Trophoblast cell (in vitro differentiated cells and primary cell): ENCODE measurements at regions not wholly inside any gene's neighbourhood (a gene's known extent, or its start where the extent isn't known, plus 50 kb on each side); places are given as distances from the start of the nearest gene placed in this dataset.
A peak's percentile ranks its signal among the peaks of the same experiment; 100 is the strongest.

Experiments used
- DNase-seq, 2 donors: peaks; one replicate each; pipeline ENCODE4 v3.0.0-alpha.2; 2016
- H2AFZ ChIP-seq: 2 replicates; pipeline ENCODE4 v1.6.1; 2013; ENCODE audit warnings: low read length, moderate library complexity, mild to moderate bottlenecking; ENCODE audit not compliant: insufficient read depth, poor library complexity
- H2AK5ac ChIP-seq: 2 replicates; pipeline ENCODE4 v1.6.1; 2013; ENCODE audit warnings: mild to moderate bottlenecking, low read length
- H2BK120ac ChIP-seq: 2 replicates; pipeline ENCODE4 v1.6.1; 2013; ENCODE audit warnings: low read length, mild to moderate bottlenecking, moderate library complexity; ENCODE audit not compliant: insufficient read depth, poor library complexity
- H2BK12ac ChIP-seq: 2 replicates; pipeline ENCODE4 v1.6.1; 2013; ENCODE audit warnings: mild to moderate bottlenecking, low read length, moderate library complexity
- H2BK5ac ChIP-seq: 2 replicates; pipeline ENCODE4 v1.6.1; 2013; ENCODE audit warnings: low read length, low read depth, moderate library complexity, mild to moderate bottlenecking; ENCODE audit not compliant: poor library complexity
- H3K14ac ChIP-seq: 2 replicates; pipeline ENCODE4 v1.6.1; 2013; ENCODE audit warnings: mild to moderate bottlenecking, low read length
- H3K18ac ChIP-seq: 2 replicates; pipeline ENCODE4 v1.6.1; 2013; ENCODE audit warnings: mild to moderate bottlenecking, low read length
- H3K23ac ChIP-seq: 2 replicates; pipeline ENCODE4 v1.6.1; 2013; ENCODE audit warnings: low read length
- H3K27ac ChIP-seq: 2 replicates; pipeline ENCODE4 v1.5.1; 2013; ENCODE audit warnings: low read depth, mild to moderate bottlenecking, inconsistent platforms, low read length, moderate library complexity
- H3K27me3 ChIP-seq: 2 replicates; pipeline ENCODE4 v1.6.1; 2013; ENCODE audit warnings: inconsistent platforms, mild to moderate bottlenecking, low read length, moderate library complexity; ENCODE audit not compliant: insufficient read depth
- H3K36me3 ChIP-seq, 2 experiments: 1 replicate in 1 of 2; 2 replicates in 1 of 2; pipeline ENCODE4 v1.6.1; 2013; ENCODE audit warnings: low read length in 2 of 2, mild to moderate bottlenecking in 2 of 2, moderate library complexity in 1 of 2; ENCODE audit not compliant: insufficient read depth in 2 of 2, control insufficient read depth in 1 of 2
- H3K4ac ChIP-seq: 2 replicates; pipeline ENCODE4 v1.6.1; 2013; ENCODE audit warnings: low read depth, mild to moderate bottlenecking, low read length, moderate library complexity
- H3K4me1 ChIP-seq, 2 experiments: 1 replicate in 1 of 2; 2 replicates in 1 of 2; pipeline ENCODE4 v1.6.1; 2013; ENCODE audit warnings: low read length in 2 of 2, mild to moderate bottlenecking in 2 of 2, moderate library complexity in 1 of 2; ENCODE audit not compliant: insufficient read depth in 2 of 2, control insufficient read depth in 1 of 2
- H3K4me2 ChIP-seq: 2 replicates; pipeline ENCODE4 v1.6.1; 2013; ENCODE audit warnings: inconsistent platforms, mild to moderate bottlenecking, low read length, moderate library complexity
- H3K4me3 ChIP-seq: 2 replicates; pipeline ENCODE4 v1.5.1; 2013; ENCODE audit warnings: mild to moderate bottlenecking, low read depth, low read length, inconsistent platforms
- H3K79me1 ChIP-seq: one replicate; pipeline ENCODE4 v1.6.1; 2013; ENCODE audit warnings: low read length
- H3K79me2 ChIP-seq: 2 replicates; pipeline ENCODE4 v1.6.1; 2013; ENCODE audit warnings: low read length, mild to moderate bottlenecking; ENCODE audit not compliant: control insufficient read depth, insufficient read depth, poor library complexity
- H3K9ac ChIP-seq: 2 replicates; pipeline ENCODE4 v1.6.1; 2013; ENCODE audit warnings: mild to moderate bottlenecking, low read length
- H3K9me3 ChIP-seq: 2 replicates; pipeline ENCODE4 v1.6.1; 2013; ENCODE audit warnings: low read depth, mild to moderate bottlenecking, control low read depth, inconsistent platforms, low read length; ENCODE audit not compliant: insufficient read depth
- H4K12ac ChIP-seq: 2 replicates; pipeline ENCODE4 v1.6.1; 2013; ENCODE audit warnings: low read depth, mild to moderate bottlenecking, low read length, moderate library complexity
- H4K8ac ChIP-seq: 2 replicates; pipeline ENCODE4 v1.6.1; 2013; ENCODE audit warnings: low read depth, mild to moderate bottlenecking, low read length, moderate library complexity
- H4K91ac ChIP-seq: one replicate; pipeline ENCODE4 v1.6.1; 2013; ENCODE audit warnings: low read depth, mild to moderate bottlenecking, low read length, moderate library complexity
- WGBS: extraction: QIAGEN DNeasy Blood & Tissue Kit; methylation state at CpG from one replicate; pipeline ENCODE4 v1.1.7; 2013; ENCODE audit warnings: missing lambda C conversion rate; ENCODE audit not compliant: insufficient read length, insufficient coverage; ENCODE audit errors: extremely low coverage; 5-methylcytosine and 5-hydroxymethylcytosine counted together

GRCh38 chr5:4699592-4699991 is 440.5 kb upstream of the ADAMTS16 start:
- H3K18ac ChIP-seq: no peak overlapping the region
- H3K79me2 ChIP-seq: no peaks in the 10 kb centered on the region
- no CpG with 5 or more reads among the region's 6 CpGs for WGBS
- H3K4me1 ChIP-seq: no peaks in the 10 kb centered on the region
- no peak for DNase-seq
- no peak overlapping the region for H4K12ac ChIP-seq
- H3K4ac ChIP-seq: no peak overlapping the region
- no peak overlapping the region for H3K23ac ChIP-seq
- no peak overlapping the region for H3K4me3 ChIP-seq
- no peak overlapping the region for H2AK5ac ChIP-seq
- no peak overlapping the region for H3K9ac ChIP-seq
- H3K79me1 ChIP-seq: no peaks in the 10 kb centered on the region
- no peaks in the 10 kb centered on the region for H3K36me3 ChIP-seq
- no peaks in the 10 kb centered on the region for H3K9me3 ChIP-seq
- H3K27ac ChIP-seq: no peak overlapping the region
- no peak overlapping the region for H3K4me2 ChIP-seq
- H3K27me3 ChIP-seq: no peaks in the 10 kb centered on the region
- no peak overlapping the region for H4K91ac ChIP-seq
- H2BK120ac ChIP-seq: no peak overlapping the region
- no peak overlapping the region for H3K14ac ChIP-seq
- H2BK5ac ChIP-seq: no peak overlapping the region
- no peak overlapping the region for H2AFZ ChIP-seq
- no peak overlapping the region for H2BK12ac ChIP-seq
- H4K8ac ChIP-seq: no peak overlapping the region

GRCh38 chr5:4700069-4700468 is 440.1 kb upstream of the ADAMTS16 start:
- H3K79me1 ChIP-seq: no peaks in the 10 kb centered on the region
- no peak overlapping the region for H3K18ac ChIP-seq
- WGBS: no CpG with 5 or more reads among the region's 7 CpGs
- H4K8ac ChIP-seq: no peak overlapping the region
- no peak overlapping the region for H3K4ac ChIP-seq
- no peak overlapping the region for H3K4me2 ChIP-seq
- no peak overlapping the region for H3K23ac ChIP-seq
- no peak overlapping the region for H3K4me3 ChIP-seq
- DNase-seq: peak; percentile 44 to 62
- H3K9me3 ChIP-seq: no peaks in the 10 kb centered on the region
- H3K14ac ChIP-seq: no peak overlapping the region
- no peak overlapping the region for H4K12ac ChIP-seq
- H2BK5ac ChIP-seq: no peak overlapping the region
- H3K9ac ChIP-seq: no peak overlapping the region
- H3K27me3 ChIP-seq: no peaks in the 10 kb centered on the region
- H3K4me1 ChIP-seq: no peaks in the 10 kb centered on the region
- H3K79me2 ChIP-seq: no peaks in the 10 kb centered on the region
- no peak overlapping the region for H2AFZ ChIP-seq
- H2BK120ac ChIP-seq: no peak overlapping the region
- no peak overlapping the region for H2BK12ac ChIP-seq
- H3K27ac ChIP-seq: no peak overlapping the region
- H3K36me3 ChIP-seq: no peaks in the 10 kb centered on the region
- H4K91ac ChIP-seq: no peak overlapping the region
- no peak overlapping the region for H2AK5ac ChIP-seq

DNA sequence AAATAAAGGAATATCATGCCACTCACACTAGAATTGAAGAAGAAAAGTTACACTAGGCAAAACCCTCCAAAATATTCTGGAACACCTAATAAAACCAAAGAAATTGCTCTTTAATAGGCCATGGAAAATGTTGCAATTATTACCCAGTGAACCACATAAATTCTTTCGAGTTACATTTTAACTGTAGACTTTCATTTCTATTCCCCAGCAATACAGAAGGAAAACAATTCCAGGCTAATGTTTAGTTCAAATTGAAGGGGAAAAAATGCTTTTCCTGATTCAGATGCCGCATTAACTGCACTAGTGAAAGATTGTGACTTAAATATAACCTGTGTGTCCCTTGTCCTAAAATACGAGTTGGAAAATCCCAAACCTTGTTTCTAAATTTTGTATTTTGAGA is 439.3 kb upstream of the ADAMTS16 start:
- Histone ChIP-seq H3K9me3 (no peaks in the 10 kb centered on the region), H2BK120ac (no peak overlapping the region), H3K14ac (no peak overlapping the region), H4K91ac (no peak overlapping the region), H4K12ac (no peak overlapping the region), H2BK5ac (no peak overlapping the region), H3K18ac (no peak overlapping the region), H3K27ac (no peak overlapping the region), H3K4me2 (no peak overlapping the region), H3K4me1 (no peaks in the 10 kb centered on the region), H3K79me2 (no peaks in the 10 kb centered on the region), H4K8ac (no peak overlapping the region), H2AK5ac (no peak overlapping the region), H3K4me3 (no peak overlapping the region), H2AFZ (no peak overlapping the region), H2BK12ac (no peak overlapping the region), H3K36me3 (no peaks in the 10 kb centered on the region), H3K23ac (no peak overlapping the region), H3K4ac (no peak overlapping the region), H3K9ac (no peak overlapping the region), H3K27me3 (no peaks in the 10 kb centered on the region), H3K79me1 (no peaks in the 10 kb centered on the region)
- no CpG with 5 or more reads among the region's 3 CpGs for WGBS
- no peak for DNase-seq

DNA sequence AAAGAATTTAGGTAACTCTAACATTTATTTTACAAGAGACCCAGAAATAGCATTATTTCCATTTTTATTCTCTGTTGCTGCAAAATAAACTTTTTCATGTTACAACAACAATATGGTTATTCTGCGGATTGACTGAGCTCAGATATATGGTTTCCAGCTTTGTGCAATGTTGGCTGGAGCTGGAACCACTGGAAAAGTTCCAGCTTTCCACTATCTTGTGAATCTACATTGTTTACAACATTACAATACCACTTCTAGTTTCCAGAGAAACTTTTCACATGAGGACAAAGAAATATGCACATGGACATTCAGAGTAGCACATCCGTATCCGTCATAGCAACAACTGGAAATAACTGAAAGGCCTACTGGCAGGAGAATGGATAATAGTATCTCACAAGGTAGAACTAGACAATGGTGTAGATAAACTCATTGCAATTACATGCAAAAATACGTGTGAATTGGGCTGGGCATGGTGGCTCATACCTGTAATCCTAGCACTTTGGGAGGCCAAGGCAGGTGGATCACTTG is 436.1 kb upstream of the ADAMTS16 start:
- no peak overlapping the region for H2BK12ac ChIP-seq

More for the DNA sequence above, 436.1 kb upstream of the ADAMTS16 start:
- H2BK5ac ChIP-seq: no peak overlapping the region
- no peaks in the 10 kb centered on the region for H3K4me1 ChIP-seq
- no peak overlapping the region for H3K4me3 ChIP-seq
- no peaks in the 10 kb centered on the region for H3K36me3 ChIP-seq
- DNase-seq: peak in 1 of 2 donors; percentile 14
- H2AK5ac ChIP-seq: no peak overlapping the region
- no peak overlapping the region for H3K4ac ChIP-seq
- H3K18ac ChIP-seq: no peak overlapping the region
- no peak overlapping the region for H3K23ac ChIP-seq
- no peak overlapping the region for H4K91ac ChIP-seq
- H3K27me3 ChIP-seq: no peaks in the 10 kb centered on the region
- no peak overlapping the region for H3K27ac ChIP-seq
- H4K12ac ChIP-seq: no peak overlapping the region
- H2BK120ac ChIP-seq: no peak overlapping the region
- no peak overlapping the region for H4K8ac ChIP-seq
- H3K79me1 ChIP-seq: no peaks in the 10 kb centered on the region
- no peaks in the 10 kb centered on the region for H3K9me3 ChIP-seq
- no peak overlapping the region for H3K14ac ChIP-seq
- H2AFZ ChIP-seq: no peak overlapping the region
- H3K79me2 ChIP-seq: no peaks in the 10 kb centered on the region
- H3K9ac ChIP-seq: no peak overlapping the region
- WGBS: no CpG with 5 or more reads among the region's 4 CpGs
- no peak overlapping the region for H3K4me2 ChIP-seq
